ENCODE measurements at regions not wholly inside any gene's neighbourhood (a gene's known extent, or its start where the extent isn't known, plus 50 kb on each side); places are given as distances from the start of the nearest gene placed in this dataset.

DNA sequence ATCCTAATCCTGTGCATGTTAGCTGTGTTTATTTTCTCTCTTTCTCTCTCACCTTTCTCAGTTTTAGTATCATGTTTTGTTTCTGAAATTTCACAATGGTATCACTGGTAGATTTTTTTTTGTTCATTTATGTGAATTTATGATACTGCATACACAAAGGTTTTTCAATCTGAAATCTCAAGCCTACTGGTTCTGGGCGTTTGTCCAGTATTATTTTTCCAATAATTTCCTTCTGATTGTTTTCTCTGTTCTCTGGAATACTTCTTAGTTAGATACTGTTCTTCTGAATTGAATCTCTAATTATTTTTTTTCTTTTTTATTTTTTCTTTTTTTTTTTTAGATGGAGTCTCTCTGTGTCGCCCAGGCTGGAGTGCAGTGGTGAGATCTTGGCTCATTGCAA lies 96.2 kb upstream of the TMEM72 start:
- TF ChIP-seq, protein P1, sequence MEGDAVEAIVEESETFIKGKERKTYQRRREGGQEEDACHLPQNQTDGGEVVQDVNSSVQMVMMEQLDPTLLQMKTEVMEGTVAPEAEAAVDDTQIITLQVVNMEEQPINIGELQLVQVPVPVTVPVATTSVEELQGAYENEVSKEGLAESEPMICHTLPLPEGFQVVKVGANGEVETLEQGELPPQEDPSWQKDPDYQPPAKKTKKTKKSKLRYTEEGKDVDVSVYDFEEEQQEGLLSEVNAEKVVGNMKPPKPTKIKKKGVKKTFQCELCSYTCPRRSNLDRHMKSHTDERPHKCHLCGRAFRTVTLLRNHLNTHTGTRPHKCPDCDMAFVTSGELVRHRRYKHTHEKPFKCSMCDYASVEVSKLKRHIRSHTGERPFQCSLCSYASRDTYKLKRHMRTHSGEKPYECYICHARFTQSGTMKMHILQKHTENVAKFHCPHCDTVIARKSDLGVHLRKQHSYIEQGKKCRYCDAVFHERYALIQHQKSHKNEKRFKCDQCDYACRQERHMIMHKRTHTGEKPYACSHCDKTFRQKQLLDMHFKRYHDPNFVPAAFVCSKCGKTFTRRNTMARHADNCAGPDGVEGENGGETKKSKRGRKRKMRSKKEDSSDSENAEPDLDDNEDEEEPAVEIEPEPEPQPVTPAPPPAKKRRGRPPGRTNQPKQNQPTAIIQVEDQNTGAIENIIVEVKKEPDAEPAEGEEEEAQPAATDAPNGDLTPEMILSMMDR (IDR thresholded peaks at IDR 0.05; ENCODE audit: extremely low read depth, missing control alignments): no peak
- no peak for DNase-seq (ENCODE audit: low spot score)

DNA sequence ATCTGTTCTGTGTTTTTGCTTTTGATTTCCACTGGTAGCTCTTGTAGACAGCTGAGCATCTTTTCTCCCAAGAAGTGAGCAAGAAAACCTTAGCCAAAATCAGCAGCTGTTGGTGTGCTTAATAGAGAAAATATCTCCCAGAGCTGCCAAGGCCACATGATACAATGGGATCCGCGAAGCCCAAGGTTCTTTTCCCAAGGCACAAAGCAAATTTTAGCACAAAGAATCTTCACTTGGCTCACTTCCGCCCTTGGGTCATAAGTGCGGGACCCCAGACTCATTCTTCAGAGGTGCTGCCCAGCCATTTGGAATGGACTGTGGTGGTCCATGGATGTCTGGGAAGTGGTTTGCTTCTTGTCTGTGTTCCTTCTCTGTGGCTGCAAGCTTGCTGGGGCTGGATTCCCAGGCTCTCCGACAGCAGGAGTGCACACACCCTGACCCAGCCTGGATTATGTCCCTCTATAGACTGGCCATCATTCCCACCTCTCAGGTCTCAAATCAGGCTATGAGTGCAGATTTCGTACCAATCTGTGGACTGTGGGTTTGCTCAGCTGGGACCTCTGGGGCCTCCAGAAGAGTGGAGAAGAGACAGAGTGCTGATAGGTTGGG lies 93.0 kb upstream of the TMEM72 start:
- TF ChIP-seq, protein P1 (IDR thresholded peaks at IDR 0.05; ENCODE audit: extremely low read depth, missing control alignments): no peak
- DNase-seq (ENCODE audit: low spot score): no peak

DNA sequence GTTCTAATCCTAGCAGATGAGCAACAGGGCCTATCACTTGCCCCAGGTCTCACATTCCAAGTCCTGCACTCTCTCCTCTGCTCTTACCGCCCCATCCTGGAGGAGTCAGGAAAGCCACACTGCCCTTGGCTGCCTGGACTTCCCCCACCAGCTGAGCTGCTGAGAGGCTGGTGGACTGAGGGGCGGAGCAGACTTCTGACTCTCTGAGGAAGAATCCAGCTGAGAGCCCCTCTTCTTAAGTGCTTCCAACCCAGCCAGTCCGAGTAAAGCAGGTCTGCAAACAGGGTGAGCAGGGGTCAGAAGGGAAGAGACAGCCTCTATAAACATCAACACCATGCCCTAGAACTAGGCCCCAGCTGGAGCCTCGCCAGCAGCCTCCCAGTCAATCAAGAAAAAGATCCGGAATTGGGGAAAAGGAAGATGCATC lies 92.4 kb upstream of the TMEM72 start:
- DNase-seq (ENCODE audit: low spot score): no peak
- TF ChIP-seq, protein P1 (IDR thresholded peaks at IDR 0.05; ENCODE audit: extremely low read depth, missing control alignments): no peak

DNA sequence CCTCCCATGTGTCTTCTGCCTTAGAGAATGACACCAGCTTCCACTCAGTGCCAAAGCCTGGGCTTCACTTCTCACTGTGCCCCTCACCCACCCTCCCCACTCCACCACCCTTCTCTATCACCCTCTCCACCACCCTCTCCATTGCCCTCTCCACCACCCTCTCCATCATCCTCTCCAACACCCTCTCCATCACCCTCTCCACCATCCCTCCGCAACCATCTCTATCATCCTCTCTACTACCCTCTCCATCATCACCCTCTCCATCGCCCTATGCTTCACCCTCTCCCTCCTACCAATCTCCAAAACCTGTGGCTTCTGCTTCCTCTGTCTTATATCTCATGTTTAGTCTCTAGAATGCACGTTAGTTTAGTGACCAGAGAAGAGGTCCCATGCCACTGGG lies 91.0 kb upstream of the TMEM72 start:
- TF ChIP-seq, protein P1 (IDR thresholded peaks at IDR 0.05; ENCODE audit: extremely low read depth, missing control alignments): no peak
- DNase-seq (ENCODE audit: low spot score): no peak

DNA sequence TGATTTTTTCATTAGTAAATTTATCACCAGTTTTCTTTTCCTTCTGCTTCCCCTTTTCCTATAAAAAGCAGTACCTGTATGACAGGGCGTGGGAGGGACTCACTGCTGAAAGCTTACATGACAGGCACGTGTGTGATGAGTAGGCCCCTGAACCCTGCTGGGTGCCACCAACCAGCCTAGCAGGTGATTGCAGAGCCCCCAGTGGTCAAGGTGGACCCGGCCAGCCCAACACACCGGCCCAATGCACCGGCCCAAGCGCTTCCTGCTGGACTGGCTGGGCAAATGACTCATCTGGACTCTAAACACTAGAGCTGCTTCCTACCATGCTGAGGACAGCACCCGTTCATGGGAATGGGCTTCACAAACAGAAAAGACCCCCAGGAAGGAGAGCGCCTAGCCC lies 89.8 kb upstream of the TMEM72 start:
- TF ChIP-seq, protein P1 (IDR thresholded peaks at IDR 0.05; ENCODE audit: extremely low read depth, missing control alignments): no peak
- no peak for DNase-seq (ENCODE audit: low spot score)

DNA sequence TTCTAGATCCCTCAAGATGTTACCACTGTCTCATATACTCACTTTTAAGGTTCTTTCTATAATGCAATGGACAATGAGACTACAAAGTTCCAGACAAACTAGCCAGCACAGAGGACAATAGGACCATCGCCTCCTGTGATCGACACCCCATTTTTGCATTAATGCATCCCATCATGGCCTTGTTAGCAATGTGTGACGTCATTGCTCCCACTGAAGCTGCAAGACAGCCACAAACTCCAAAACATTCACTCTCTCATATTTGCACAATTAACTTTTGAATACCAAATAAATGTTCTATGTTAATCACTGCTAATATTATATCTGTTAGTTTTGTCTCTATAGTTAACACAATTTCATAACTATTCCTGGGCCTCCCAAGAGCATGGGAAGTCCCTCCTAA lies 88.8 kb upstream of the TMEM72 start:
- no peak for DNase-seq (ENCODE audit: low spot score)
- TF ChIP-seq, protein P1 (IDR thresholded peaks at IDR 0.05; ENCODE audit: extremely low read depth, missing control alignments): no peak

DNA sequence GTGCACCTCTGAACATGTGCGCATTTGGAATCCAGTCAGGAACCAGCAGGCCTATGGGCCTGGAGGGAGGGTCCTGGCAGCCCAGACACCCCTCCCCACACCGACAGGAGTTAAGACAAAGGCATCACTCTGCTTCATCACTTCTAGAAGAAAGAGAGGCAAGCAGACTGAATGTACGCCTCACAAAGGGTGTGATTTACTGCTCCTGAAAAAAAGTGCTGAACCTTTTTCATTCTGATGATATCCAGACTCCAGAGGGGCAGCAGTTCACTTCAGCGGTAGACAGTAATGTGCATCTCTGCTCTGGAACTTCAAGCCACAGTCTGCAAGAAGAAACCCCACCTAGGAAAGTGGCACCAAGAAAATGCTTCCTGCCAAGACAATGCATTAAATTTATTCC lies 88.2 kb upstream of the TMEM72 start:
- no peak for DNase-seq (ENCODE audit: low spot score)
- TF ChIP-seq, protein P1 (IDR thresholded peaks at IDR 0.05; ENCODE audit: extremely low read depth, missing control alignments): no peak
